ENCODE measurements at regions not wholly inside any gene's neighbourhood (a gene's known extent, or its start where the extent isn't known, plus 50 kb on each side); places are given as distances from the start of the nearest gene placed in this dataset.

DNA sequence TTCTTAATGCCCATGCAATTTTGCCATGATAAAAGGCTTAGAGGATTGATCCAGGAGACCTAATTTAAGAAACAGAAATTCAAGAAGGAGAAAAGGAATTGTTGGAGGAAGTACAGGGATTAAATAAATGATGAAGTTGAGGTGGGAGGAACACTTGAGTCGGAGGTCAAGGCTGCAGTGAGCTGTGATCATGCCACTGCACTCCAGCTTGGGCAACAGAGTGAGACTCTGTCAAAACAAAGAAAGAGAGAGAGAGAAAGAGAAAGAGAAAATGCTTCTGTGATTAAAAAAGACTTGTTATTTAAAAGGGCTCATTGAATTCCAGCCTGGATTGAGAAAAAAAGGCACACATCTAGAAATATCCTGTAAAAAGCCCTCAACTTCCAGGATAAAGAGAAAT, 123.2 kb downstream of the B3GNT2 start:
- Histone ChIP-seq H3K36me3 (ENCODE audit: insufficient read depth, low read length) (no peaks in the 10 kb centered on the region), H3K9ac (ENCODE audit: low read length) (no peak overlapping the region), H3K9me2 (replicated peaks; ENCODE audit: insufficient read depth, low read length) (no peaks in the 10 kb centered on the region), H2AFZ (ENCODE audit: low read length) (no peak overlapping the region), H3K9me3 (ENCODE audit: low read length) (no peaks in the 10 kb centered on the region), H4K20me1 (ENCODE audit: insufficient read depth, low read depth, low read length) (no peaks in the 10 kb centered on the region), H3K4me1 (ENCODE audit: low read length) (no peaks in the 10 kb centered on the region), H3K4me3 (ENCODE audit: low read length) (no peak overlapping the region), H3K27me3 (ENCODE audit: low read length) (no peaks in the 10 kb centered on the region), H3K27ac (ENCODE audit: low read length) (no peak overlapping the region), H3K79me2 (ENCODE audit: low read length) (no peaks in the 10 kb centered on the region), H3K4me2 (ENCODE audit: low read depth, low read length, poor library complexity, severe bottlenecking) (no peak overlapping the region)
- DNase-seq, result no peak

GRCh38 chr2:62315476-62315875, 119.6 kb downstream of the B3GNT2 start:
- Histone ChIP-seq H3K36me3 (ENCODE audit: insufficient read depth, low read length) (no peaks in the 10 kb centered on the region), H2AFZ (ENCODE audit: low read length) (no peak overlapping the region), H3K4me1 (ENCODE audit: low read length) (no peaks in the 10 kb centered on the region), H3K9me2 (replicated peaks; ENCODE audit: insufficient read depth, low read length) (no peaks in the 10 kb centered on the region), H3K27me3 (ENCODE audit: low read length) (no peaks in the 10 kb centered on the region), H3K9ac (ENCODE audit: low read length) (no peak overlapping the region), H3K4me2 (ENCODE audit: low read depth, low read length, poor library complexity, severe bottlenecking) (no peak overlapping the region), H3K79me2 (ENCODE audit: low read length) (no peaks in the 10 kb centered on the region), H3K9me3 (ENCODE audit: low read length) (no peaks in the 10 kb centered on the region), H3K27ac (ENCODE audit: low read length) (no peak overlapping the region), H3K4me3 (ENCODE audit: low read length) (no peak overlapping the region), H4K20me1 (ENCODE audit: insufficient read depth, low read depth, low read length) (no peaks in the 10 kb centered on the region)
- DNase-seq, result no peak

DNA sequence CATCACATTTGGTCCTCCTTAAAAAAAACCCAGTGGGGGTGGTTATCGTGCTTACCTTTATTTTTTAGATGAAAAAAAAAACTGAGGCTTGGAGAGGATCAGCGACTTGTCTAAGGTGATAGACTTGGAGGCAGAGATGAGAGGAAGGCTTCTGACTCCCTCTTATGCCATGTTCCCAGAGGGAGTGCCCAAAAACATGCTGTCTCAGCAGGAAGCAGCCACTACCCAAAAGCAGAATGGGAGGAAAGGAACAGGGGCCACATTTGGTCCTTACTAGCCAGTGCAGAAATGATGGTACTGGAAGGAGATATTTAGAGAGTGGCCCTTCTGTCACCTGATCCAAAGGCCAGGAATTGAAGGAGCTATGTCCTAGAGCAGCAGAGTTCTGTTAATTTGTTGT, 118.4 kb downstream of the B3GNT2 start:
- DNase-seq, result no peak
- Histone ChIP-seq H2AFZ (ENCODE audit: low read length) (no peak overlapping the region), H3K79me2 (ENCODE audit: low read length) (no peaks in the 10 kb centered on the region), H3K9me3 (ENCODE audit: low read length) (no peaks in the 10 kb centered on the region), H3K4me1 (ENCODE audit: low read length) (no peaks in the 10 kb centered on the region), H3K36me3 (ENCODE audit: insufficient read depth, low read length) (no peaks in the 10 kb centered on the region), H4K20me1 (ENCODE audit: insufficient read depth, low read depth, low read length) (no peaks in the 10 kb centered on the region), H3K27ac (ENCODE audit: low read length) (no peak overlapping the region), H3K4me2 (ENCODE audit: low read depth, low read length, poor library complexity, severe bottlenecking) (no peak overlapping the region), H3K27me3 (ENCODE audit: low read length) (no peaks in the 10 kb centered on the region), H3K9me2 (replicated peaks; ENCODE audit: insufficient read depth, low read length) (no peaks in the 10 kb centered on the region), H3K4me3 (ENCODE audit: low read length) (no peak overlapping the region), H3K9ac (ENCODE audit: low read length) (no peak overlapping the region)

DNA sequence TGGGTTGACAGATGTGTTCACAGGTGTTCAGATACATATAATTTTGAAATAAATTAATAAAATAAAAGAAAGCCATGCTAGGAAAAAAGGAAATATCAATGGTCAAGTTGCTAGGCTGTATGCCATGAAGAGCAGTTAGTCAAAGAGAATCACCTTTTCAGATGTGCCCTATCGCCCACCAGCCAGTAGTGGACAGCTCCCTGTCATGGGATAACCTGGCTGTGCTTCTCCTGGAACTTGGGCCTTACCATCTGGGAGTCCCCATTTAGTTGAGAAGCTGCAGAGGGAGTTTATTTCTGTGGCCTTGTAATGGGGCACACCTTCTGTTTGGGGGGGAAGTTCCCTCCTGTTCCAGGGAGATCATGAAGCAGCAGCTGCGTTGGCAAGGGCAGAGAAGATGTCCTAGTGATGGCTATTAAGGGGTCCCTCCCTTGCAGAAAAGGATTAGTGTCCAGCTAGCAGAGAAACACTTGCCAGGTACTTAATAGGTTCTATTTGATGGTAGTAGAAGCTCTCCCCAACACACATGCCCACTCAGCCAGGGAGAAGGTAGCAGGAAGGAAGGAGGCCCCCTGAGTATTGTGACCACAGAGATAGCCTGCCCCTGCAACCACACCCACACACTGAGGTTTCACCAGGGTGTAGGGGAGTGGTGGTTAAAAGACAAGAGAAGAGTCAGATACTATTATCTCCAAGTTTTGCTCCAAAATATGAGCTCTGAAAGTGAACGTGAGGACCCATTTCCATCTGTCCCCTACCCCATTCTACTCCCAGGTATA, 117.7 kb downstream of the B3GNT2 start:
- Histone ChIP-seq H3K4me1 (ENCODE audit: low read length) (no peaks in the 10 kb centered on the region), H3K36me3 (ENCODE audit: insufficient read depth, low read length) (no peaks in the 10 kb centered on the region), H3K9ac (ENCODE audit: low read length) (no peak overlapping the region), H3K27me3 (ENCODE audit: low read length) (no peaks in the 10 kb centered on the region), H3K27ac (ENCODE audit: low read length) (no peak overlapping the region), H3K4me3 (ENCODE audit: low read length) (no peak overlapping the region), H3K4me2 (ENCODE audit: low read depth, low read length, poor library complexity, severe bottlenecking) (no peak overlapping the region), H3K79me2 (ENCODE audit: low read length) (no peaks in the 10 kb centered on the region), H3K9me3 (ENCODE audit: low read length) (no peaks in the 10 kb centered on the region), H3K9me2 (replicated peaks; ENCODE audit: insufficient read depth, low read length) (no peaks in the 10 kb centered on the region), H4K20me1 (ENCODE audit: insufficient read depth, low read depth, low read length) (no peaks in the 10 kb centered on the region), H2AFZ (ENCODE audit: low read length) (no peak overlapping the region)
- no peak for DNase-seq

- Histone ChIP-seq H3K36me3 (ENCODE audit: insufficient read depth, low read length) (no peaks in the 10 kb centered on the region), H3K4me2 (ENCODE audit: low read depth, low read length, poor library complexity, severe bottlenecking) (no peak overlapping the region), H2AFZ (ENCODE audit: low read length) (no peak overlapping the region), H4K20me1 (ENCODE audit: insufficient read depth, low read depth, low read length) (no peaks in the 10 kb centered on the region), H3K4me1 (ENCODE audit: low read length) (no peaks in the 10 kb centered on the region), H3K9ac (ENCODE audit: low read length) (no peak overlapping the region), H3K9me3 (ENCODE audit: low read length) (no peaks in the 10 kb centered on the region), H3K9me2 (replicated peaks; ENCODE audit: insufficient read depth, low read length) (no peaks in the 10 kb centered on the region), H3K27ac (ENCODE audit: low read length) (no peak overlapping the region), H3K79me2 (ENCODE audit: low read length) (no peaks in the 10 kb centered on the region), H3K4me3 (ENCODE audit: low read length) (no peak overlapping the region), H3K27me3 (ENCODE audit: low read length) (no peaks in the 10 kb centered on the region)
- no peak for DNase-seq
Measured at GRCh38 chr2:62309465-62310091, 113.7 kb downstream of the B3GNT2 start.

DNA sequence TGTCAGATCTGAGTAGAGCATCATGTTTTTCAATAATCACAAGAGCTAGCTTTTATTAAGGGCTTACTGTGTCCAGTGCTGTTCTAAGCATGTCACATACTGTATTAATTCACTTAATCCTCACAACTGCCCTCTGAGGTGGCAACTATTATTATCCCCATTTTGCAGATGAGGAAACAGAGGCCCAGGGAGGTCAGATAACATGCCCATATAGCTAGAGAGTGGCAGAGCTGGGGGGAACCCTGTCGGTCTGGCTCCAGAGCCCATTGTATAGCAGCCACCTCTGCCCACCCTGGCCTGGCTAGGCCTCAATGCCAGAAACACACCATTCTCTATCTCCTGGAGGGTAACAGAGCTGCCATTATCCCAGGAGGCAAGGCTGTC, 113.2 kb downstream of the B3GNT2 start:
- Histone ChIP-seq H3K79me2 (ENCODE audit: low read length) (no peaks in the 10 kb centered on the region), H4K20me1 (ENCODE audit: insufficient read depth, low read depth, low read length) (no peaks in the 10 kb centered on the region), H3K27me3 (ENCODE audit: low read length) (no peaks in the 10 kb centered on the region), H3K9me3 (ENCODE audit: low read length) (no peaks in the 10 kb centered on the region), H3K4me2 (ENCODE audit: low read depth, low read length, poor library complexity, severe bottlenecking) (no peak overlapping the region), H3K4me1 (ENCODE audit: low read length) (no peaks in the 10 kb centered on the region), H3K27ac (ENCODE audit: low read length) (no peak overlapping the region), H3K36me3 (ENCODE audit: insufficient read depth, low read length) (no peaks in the 10 kb centered on the region), H3K9ac (ENCODE audit: low read length) (no peak overlapping the region), H2AFZ (ENCODE audit: low read length) (no peak overlapping the region), H3K9me2 (replicated peaks; ENCODE audit: insufficient read depth, low read length) (no peaks in the 10 kb centered on the region), H3K4me3 (ENCODE audit: low read length) (no peak overlapping the region)
- DNase-seq, result no peak

DNA sequence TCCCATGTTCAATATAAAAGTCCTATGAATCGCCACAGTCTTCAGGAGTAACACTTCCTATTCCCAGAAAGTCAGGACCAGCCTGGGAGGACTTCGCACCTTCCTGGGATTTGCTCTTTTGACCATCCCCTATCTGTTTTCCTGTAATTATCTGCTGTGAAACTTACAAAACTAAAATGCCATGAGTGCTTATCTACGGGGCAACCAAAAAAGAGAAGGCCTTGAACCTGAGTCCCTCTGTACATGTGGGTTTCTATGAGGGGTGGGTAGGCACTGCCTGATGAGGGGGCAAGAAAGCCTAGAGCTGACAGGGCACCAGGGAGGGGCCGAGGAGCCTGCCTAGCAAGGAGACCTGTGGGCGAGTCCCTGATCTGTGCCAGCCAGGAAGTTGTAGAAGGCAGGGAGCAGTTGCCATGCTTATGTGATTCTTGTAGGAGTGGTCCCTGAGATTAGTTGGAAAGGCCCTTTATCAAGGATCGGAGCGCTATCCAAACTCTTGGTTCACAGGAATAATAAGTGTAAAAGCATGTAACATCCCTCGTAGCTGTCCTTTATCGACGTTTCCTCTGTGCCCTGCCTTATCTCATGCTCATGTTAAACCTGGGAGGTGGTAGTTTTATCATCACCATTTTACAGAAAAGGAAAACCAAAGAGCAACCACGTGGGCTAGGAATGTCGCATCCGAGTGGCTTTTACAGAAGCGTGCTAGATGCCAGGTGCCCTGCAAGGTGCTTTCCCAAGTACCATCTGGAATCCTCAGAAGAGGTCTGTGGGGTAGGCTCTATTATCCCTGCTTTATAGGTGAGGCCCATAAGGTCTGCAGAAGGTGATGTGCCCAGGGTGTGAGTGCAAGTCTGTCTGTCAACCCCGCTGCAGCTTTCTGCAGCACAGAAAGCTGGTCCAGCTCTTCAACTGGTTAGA, 111.8 kb downstream of the B3GNT2 start:
- no peak overlapping the region for H3K4me2 ChIP-seq (ENCODE audit: low read depth, low read length, poor library complexity, severe bottlenecking)
- no peaks in the 10 kb centered on the region for H3K36me3 ChIP-seq (ENCODE audit: insufficient read depth, low read length)
- H3K9me2 ChIP-seq (replicated peaks; ENCODE audit: insufficient read depth, low read length), result no peaks in the 10 kb centered on the region
- no peak overlapping the region for H3K4me3 ChIP-seq (ENCODE audit: low read length)
- no peaks in the 10 kb centered on the region for H3K4me1 ChIP-seq (ENCODE audit: low read length)
- DNase-seq, result no peak
- H4K20me1 ChIP-seq (ENCODE audit: insufficient read depth, low read depth, low read length), result no peaks in the 10 kb centered on the region
- no peaks in the 10 kb centered on the region for H3K27me3 ChIP-seq (ENCODE audit: low read length)
- no peak overlapping the region for H3K9ac ChIP-seq (ENCODE audit: low read length)
- H3K79me2 ChIP-seq (ENCODE audit: low read length), result no peaks in the 10 kb centered on the region
- H2AFZ ChIP-seq (ENCODE audit: low read length), result no peak overlapping the region
- no peak overlapping the region for H3K27ac ChIP-seq (ENCODE audit: low read length)
- no peaks in the 10 kb centered on the region for H3K9me3 ChIP-seq (ENCODE audit: low read length)

All from Karpas-422 (cell line).